IMR-90 (cell line): ENCODE measurements at regions not wholly inside any gene's neighbourhood (a gene's known extent, or its start where the extent isn't known, plus 50 kb on each side); places are given as distances from the start of the nearest gene placed in this dataset.

Experiments
- ATAC-seq: fragments of 200-7000 bp; cut with Tn5 transposase; 2 replicates; pipeline ENCODE4 v1.9.1; 2020; ENCODE audit warnings: low read depth, mild to moderate bottlenecking, moderate library complexity
- BruUV-seq: library from RNA; stranded (reverse); fragments of 400-500 nt; replicated peaks from 2 replicates; lab custom pipeline; 2021; lab: Mats Ljungman, UMichigan
- CTCF ChIA-PET: fragments of 300-600 bp; formaldehyde crosslinking; extraction: SDS; loops from one replicate; lab custom pipeline; 2021; ENCODE audit warnings: antibody characterized with exemption; lab: Yijun Ruan, JAX
- POLR2A ChIA-PET: fragments of 300-600 bp; sonication (Branson Sonifier 250); formaldehyde crosslinking; loops from one replicate; lab custom pipeline; 2022; ENCODE audit warnings: antibody characterized with exemption; ENCODE audit not compliant: unreplicated experiment; lab: Charles Lee
- DNase-seq: peaks from one replicate; pipeline ENCODE4 v3.0.0; 2013
- H2AFZ ChIP-seq: replicated peaks from 2 replicates; pipeline ENCODE3; 2013; ENCODE audit warnings: low read length, mild to moderate bottlenecking; ENCODE audit not compliant: poor library complexity
- H2AK5ac ChIP-seq: 2 replicates; pipeline ENCODE4 v1.6.1; 2013; ENCODE audit warnings: low read depth, low read length, inconsistent platforms
- H2AK9ac ChIP-seq: replicated peaks from 2 replicates; pipeline ENCODE3; 2013; ENCODE audit warnings: mild to moderate bottlenecking, low read depth, low read length, moderate library complexity; ENCODE audit not compliant: poor library complexity
- H2BK120ac ChIP-seq: 2 replicates; pipeline ENCODE4 v1.6.1; 2013; ENCODE audit warnings: low read depth, low read length, inconsistent platforms
- H2BK15ac ChIP-seq: 3 replicates; pipeline ENCODE4 v1.6.1; 2013; ENCODE audit warnings: low read depth, low read length, inconsistent platforms
- H2BK20ac ChIP-seq: 2 replicates; pipeline ENCODE4 v1.6.1; 2013; ENCODE audit warnings: low read depth, mild to moderate bottlenecking, inconsistent platforms, low read length, moderate library complexity
- H2BK5ac ChIP-seq: 2 replicates; pipeline ENCODE4 v1.6.1; 2013; ENCODE audit warnings: mild to moderate bottlenecking, low read depth, low read length, inconsistent platforms; ENCODE audit not compliant: poor library complexity, severe bottlenecking
- H3K14ac ChIP-seq: replicated peaks from 2 replicates; pipeline ENCODE4 v1.6.1; 2013; ENCODE audit warnings: low read depth, low read length, inconsistent platforms
- H3K18ac ChIP-seq: 2 replicates; pipeline ENCODE4 v1.6.1; 2013; ENCODE audit warnings: low read depth, low read length, control low read depth
- H3K23ac ChIP-seq: 2 replicates; pipeline ENCODE4 v1.6.1; 2013; ENCODE audit warnings: low read depth, low read length, inconsistent platforms
- H3K27ac ChIP-seq: 2 replicates; pipeline ENCODE4 v1.5.1; 2013; ENCODE audit warnings: mild to moderate bottlenecking, control low read depth, low read length; ENCODE audit not compliant: insufficient read depth
- H3K27me3 ChIP-seq: 2 replicates; pipeline ENCODE4 v1.6.1; 2013; ENCODE audit warnings: low read length; ENCODE audit not compliant: control insufficient read depth, insufficient read depth
- H3K36me3 ChIP-seq: 2 replicates; pipeline ENCODE4 v1.6.1; 2013; ENCODE audit warnings: low read length, mixed read lengths; ENCODE audit not compliant: control insufficient read depth, insufficient read depth
- H3K4ac ChIP-seq: 2 replicates; pipeline ENCODE4 v1.6.1; 2013; ENCODE audit warnings: low read depth, low read length, inconsistent platforms
- H3K4me1 ChIP-seq: 2 replicates; pipeline ENCODE4 v1.6.1; 2013; ENCODE audit warnings: low read length, mixed read lengths; ENCODE audit not compliant: control insufficient read depth, insufficient read depth
- H3K4me2 ChIP-seq: 2 replicates; pipeline ENCODE4 v1.6.1; 2013; ENCODE audit warnings: low read depth, mild to moderate bottlenecking, control low read depth, low read length, moderate library complexity
- H3K4me3 ChIP-seq: 2 replicates; pipeline ENCODE4 v1.5.1; 2013; ENCODE audit warnings: low read depth, mild to moderate bottlenecking, control low read depth, low read length, moderate library complexity; ENCODE audit not compliant: insufficient read depth
- H3K56ac ChIP-seq: 2 replicates; pipeline ENCODE4 v1.6.1; 2013; ENCODE audit warnings: low read length, inconsistent platforms; ENCODE audit not compliant: insufficient read depth; ENCODE audit errors: extremely low read depth
- H3K79me1 ChIP-seq, 2 experiments: 2 replicates each; pipeline ENCODE4 v1.6.1; 2013; ENCODE audit warnings: low read length in 2 of 2, inconsistent platforms in 1 of 2, low read depth in 1 of 2
- H3K9ac ChIP-seq: 2 replicates; pipeline ENCODE4 v1.6.1; 2013; ENCODE audit warnings: low read depth, low read length, control low read depth
- H3K9me1 ChIP-seq: 2 replicates; pipeline ENCODE4 v1.6.1; 2013; ENCODE audit warnings: low read length, inconsistent platforms; ENCODE audit not compliant: insufficient read depth
- H3K9me3 ChIP-seq: 2 replicates; pipeline ENCODE4 v1.6.1; 2013; ENCODE audit warnings: low read length; ENCODE audit not compliant: control insufficient read depth, insufficient read depth
- H4K20me1 ChIP-seq: 2 replicates; pipeline ENCODE4 v1.6.1; 2013; ENCODE audit warnings: low read length, inconsistent platforms; ENCODE audit not compliant: insufficient read depth
- H4K5ac ChIP-seq: 2 replicates; pipeline ENCODE4 v1.6.1; 2013; ENCODE audit warnings: mild to moderate bottlenecking, low read depth, low read length, control low read depth
- H4K8ac ChIP-seq, 2 experiments: 2 replicates each; pipeline ENCODE4 v1.6.1; 2013; ENCODE audit warnings: low read depth in 2 of 2, low read length in 2 of 2, control low read depth in 1 of 2, inconsistent platforms in 1 of 2
- H4K91ac ChIP-seq: 2 replicates; pipeline ENCODE4 v1.6.1; 2013; ENCODE audit warnings: low read depth, low read length, inconsistent platforms; ENCODE audit not compliant: insufficient read depth
- BHLHE40 ChIP-seq: fragments of 150-350 bp; IDR thresholded peaks from 2 replicates; pipeline ENCODE4 v1.6.1; 2016; ENCODE audit warnings: mild to moderate bottlenecking, low read depth, low read length
- CEBPB ChIP-seq: IDR thresholded peaks from 2 replicates; pipeline ENCODE4 v1.6.1; 2012; ENCODE audit warnings: low read depth, low read length, improper control_type of control experiment
- CHD1 ChIP-seq: IDR thresholded peaks from 2 replicates; pipeline ENCODE4 v1.6.1; 2012; ENCODE audit warnings: low read depth, low read length, improper control_type of control experiment
- FOS ChIP-seq: fragments of 150-350 bp; IDR thresholded peaks from 2 replicates; pipeline ENCODE4 v1.6.1; 2016; ENCODE audit warnings: low read depth, low read length
- MAFK ChIP-seq: IDR thresholded peaks from 2 replicates; pipeline ENCODE4 v1.6.1; 2012; ENCODE audit warnings: low read depth, low read length, improper control_type of control experiment
- MAZ ChIP-seq: IDR thresholded peaks from 2 replicates; pipeline ENCODE4 v1.6.1; 2012; ENCODE audit warnings: low read depth, mild to moderate bottlenecking, low read length, improper control_type of control experiment, moderate library complexity, borderline replicate concordance
- MXI1 ChIP-seq: IDR thresholded peaks from 2 replicates; pipeline ENCODE4 v1.6.1; 2012; ENCODE audit warnings: low read depth, mild to moderate bottlenecking, low read length, moderate library complexity, borderline replicate concordance
- NFE2L2 ChIP-seq: fragments of 150-350 bp; IDR thresholded peaks from 2 replicates; pipeline ENCODE4 v1.6.1; 2016; ENCODE audit warnings: low read depth, mild to moderate bottlenecking, low read length
- POLR2A ChIP-seq: IDR thresholded peaks from 2 replicates; pipeline ENCODE4 v1.6.1; 2012; ENCODE audit warnings: mild to moderate bottlenecking, low read depth, low read length
- RAD21 ChIP-seq: IDR thresholded peaks from 2 replicates; pipeline ENCODE4 v1.6.1; 2012; ENCODE audit warnings: low read length, improper control_type of control experiment
- RCOR1 ChIP-seq: IDR thresholded peaks from 2 replicates; pipeline ENCODE4 v1.6.1; 2012; ENCODE audit warnings: mild to moderate bottlenecking, low read length, improper control_type of control experiment; ENCODE audit not compliant: insufficient replicate concordance
- RFX5 ChIP-seq: IDR thresholded peaks from 2 replicates; pipeline ENCODE4 v1.8.0; 2012; ENCODE audit warnings: low read depth, mild to moderate bottlenecking, low read length, moderate library complexity
- SMC3 ChIP-seq: fragments of 150-350 bp; IDR thresholded peaks from 2 replicates; pipeline ENCODE4 v1.6.1; 2016; ENCODE audit warnings: low read depth, mild to moderate bottlenecking, antibody characterized with exemption, low read length, moderate library complexity
- WGBS, 2 experiments: methylation state at CpG; one replicate each; pipeline versions ENCODE4 v1.1.5 to v1.1.7; 2013; ENCODE audit warnings: missing lambda C conversion rate in 2 of 2; ENCODE audit not compliant: insufficient read length in 1 of 2; ENCODE audit errors: extremely low coverage in 2 of 2; 5-methylcytosine and 5-hydroxymethylcytosine counted together
- dilution Hi-C: fragments of 300-500 bp; cut with HindIII; formaldehyde crosslinking; loops from one replicate; pipeline ENCODE4 v1.14.3; 2018; ENCODE audit warnings: low sequenced_read_pairs; ENCODE audit not compliant: unreplicated experiment
- in situ Hi-C: fragments of 300-500 bp; cut with MboI; formaldehyde crosslinking; loops from 3 replicates; pipeline ENCODE4 v1.14.3; 2019; ENCODE audit warnings: low sequenced_read_pairs, inconsistent platforms, mixed read lengths
- intact Hi-C: fragments of 100-400 bp; cut with micrococcal nuclease; formaldehyde crosslinking; loops from 2 replicates; pipeline ENCODE4 v1.10.0; 2022
- TF ChIP-seq, protein P1 (sequence below): fragments of 150-350 bp; IDR thresholded peaks from 2 replicates; pipeline ENCODE4 v1.6.1; 2017; ENCODE audit warnings: mild to moderate bottlenecking, antibody characterized with exemption, low read length, low read depth
- TF ChIP-seq, protein P2 (sequence below): conservative IDR thresholded peaks from 2 replicates; pipeline ENCODE4 v1.5.1; 2012; ENCODE audit warnings: mild to moderate bottlenecking, low read depth, low read length, improper control_type of control experiment
- TF ChIP-seq, protein P3 (sequence below): fragments of 150-350 bp; IDR thresholded peaks from 2 replicates; pipeline ENCODE4 v1.6.1; 2016; ENCODE audit warnings: low read depth, mild to moderate bottlenecking, low read length, moderate library complexity, borderline replicate concordance

DNA sequence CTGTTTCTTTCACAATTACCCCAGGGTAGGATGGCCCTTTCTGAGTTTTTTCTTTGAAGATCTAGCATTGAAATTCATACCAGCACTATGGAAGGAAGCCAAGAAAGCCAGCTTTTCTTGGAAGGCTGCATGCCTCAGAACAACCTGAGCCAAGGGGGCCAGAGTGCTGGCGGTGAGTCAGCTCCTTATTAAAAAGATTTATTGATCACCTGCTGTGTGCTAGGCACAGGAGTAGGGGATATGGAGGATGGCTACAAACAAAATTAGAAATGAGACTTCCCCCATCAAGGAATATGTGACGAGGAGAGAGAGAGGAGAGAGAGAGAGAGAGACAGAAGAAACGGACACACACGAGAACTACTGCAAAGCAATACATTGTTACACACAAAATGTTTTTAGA lies 184.6 kb upstream of the PUM3 start:
- H3K4me2 ChIP-seq = no peak overlapping the region
- no peaks in the 10 kb centered on the region for H4K20me1 ChIP-seq
- H2AK9ac ChIP-seq = no peak overlapping the region
- H3K27me3 ChIP-seq = no peaks in the 10 kb centered on the region
- no peak overlapping the region for H2BK5ac ChIP-seq
- H2BK20ac ChIP-seq = no peak overlapping the region
- H3K36me3 ChIP-seq = no peaks in the 10 kb centered on the region
- dilution Hi-C loops (no loop called here), intact Hi-C loops (no loop called here), in situ Hi-C loops (no loop called here)
- no peaks in the 10 kb centered on the region for H3K9me1 ChIP-seq
- H3K18ac ChIP-seq = no peak overlapping the region
- H3K14ac ChIP-seq = no peak overlapping the region
- no peaks in the 10 kb centered on the region for H3K4me1 ChIP-seq
- H3K4ac ChIP-seq = no peak overlapping the region
- no peaks in the 10 kb centered on the region for H3K9me3 ChIP-seq
- no peak overlapping the region for H4K8ac ChIP-seq
- no peak overlapping the region for H2BK15ac ChIP-seq
- no peak overlapping the region for H4K91ac ChIP-seq
- ChIA-PET CTCF (interaction anchor here (1.3 kb wide), 1 partner anchor 22 kb away, joined by 4 read pairs; no protein-coding TSS in a partner anchor), POLR2A (no interaction called here)
- DNase-seq (no peak), ATAC-seq (no peak)
- H4K5ac ChIP-seq = no peak overlapping the region
- WGBS, 2 experiments = no CpG with 5 or more reads among the region's 4 CpGs
- no peak overlapping the region for H2BK120ac ChIP-seq
- H3K27ac ChIP-seq = no peak overlapping the region
- H3K9ac ChIP-seq = no peak overlapping the region
- no peak overlapping the region for H2AFZ ChIP-seq
- TF ChIP-seq BHLHE40 = no peak
- no peak for TF ChIP-seq FOS
- TF ChIP-seq, protein P1, sequence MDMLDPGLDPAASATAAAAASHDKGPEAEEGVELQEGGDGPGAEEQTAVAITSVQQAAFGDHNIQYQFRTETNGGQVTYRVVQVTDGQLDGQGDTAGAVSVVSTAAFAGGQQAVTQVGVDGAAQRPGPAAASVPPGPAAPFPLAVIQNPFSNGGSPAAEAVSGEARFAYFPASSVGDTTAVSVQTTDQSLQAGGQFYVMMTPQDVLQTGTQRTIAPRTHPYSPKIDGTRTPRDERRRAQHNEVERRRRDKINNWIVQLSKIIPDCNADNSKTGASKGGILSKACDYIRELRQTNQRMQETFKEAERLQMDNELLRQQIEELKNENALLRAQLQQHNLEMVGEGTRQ = no peak
- TF ChIP-seq MAZ = no peak
- TF ChIP-seq NFE2L2 = no peak
- TF ChIP-seq, protein P2, sequence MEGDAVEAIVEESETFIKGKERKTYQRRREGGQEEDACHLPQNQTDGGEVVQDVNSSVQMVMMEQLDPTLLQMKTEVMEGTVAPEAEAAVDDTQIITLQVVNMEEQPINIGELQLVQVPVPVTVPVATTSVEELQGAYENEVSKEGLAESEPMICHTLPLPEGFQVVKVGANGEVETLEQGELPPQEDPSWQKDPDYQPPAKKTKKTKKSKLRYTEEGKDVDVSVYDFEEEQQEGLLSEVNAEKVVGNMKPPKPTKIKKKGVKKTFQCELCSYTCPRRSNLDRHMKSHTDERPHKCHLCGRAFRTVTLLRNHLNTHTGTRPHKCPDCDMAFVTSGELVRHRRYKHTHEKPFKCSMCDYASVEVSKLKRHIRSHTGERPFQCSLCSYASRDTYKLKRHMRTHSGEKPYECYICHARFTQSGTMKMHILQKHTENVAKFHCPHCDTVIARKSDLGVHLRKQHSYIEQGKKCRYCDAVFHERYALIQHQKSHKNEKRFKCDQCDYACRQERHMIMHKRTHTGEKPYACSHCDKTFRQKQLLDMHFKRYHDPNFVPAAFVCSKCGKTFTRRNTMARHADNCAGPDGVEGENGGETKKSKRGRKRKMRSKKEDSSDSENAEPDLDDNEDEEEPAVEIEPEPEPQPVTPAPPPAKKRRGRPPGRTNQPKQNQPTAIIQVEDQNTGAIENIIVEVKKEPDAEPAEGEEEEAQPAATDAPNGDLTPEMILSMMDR = no peak
- TF ChIP-seq MAFK = no peak
- no peak for TF ChIP-seq SMC3
- TF ChIP-seq RCOR1 = no peak
- TF ChIP-seq RAD21 = no peak
- no peak for TF ChIP-seq RFX5
- TF ChIP-seq CHD1 = no peak
- no peak for TF ChIP-seq CEBPB
- TF ChIP-seq, protein P3, sequence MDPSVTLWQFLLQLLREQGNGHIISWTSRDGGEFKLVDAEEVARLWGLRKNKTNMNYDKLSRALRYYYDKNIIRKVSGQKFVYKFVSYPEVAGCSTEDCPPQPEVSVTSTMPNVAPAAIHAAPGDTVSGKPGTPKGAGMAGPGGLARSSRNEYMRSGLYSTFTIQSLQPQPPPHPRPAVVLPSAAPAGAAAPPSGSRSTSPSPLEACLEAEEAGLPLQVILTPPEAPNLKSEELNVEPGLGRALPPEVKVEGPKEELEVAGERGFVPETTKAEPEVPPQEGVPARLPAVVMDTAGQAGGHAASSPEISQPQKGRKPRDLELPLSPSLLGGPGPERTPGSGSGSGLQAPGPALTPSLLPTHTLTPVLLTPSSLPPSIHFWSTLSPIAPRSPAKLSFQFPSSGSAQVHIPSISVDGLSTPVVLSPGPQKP = no peak
- no peak for TF ChIP-seq MXI1
- TF ChIP-seq POLR2A = no peak
- H3K23ac ChIP-seq = no peak overlapping the region
- no peaks in the 10 kb centered on the region for H3K79me1 ChIP-seq
- no peak overlapping the region for H2AK5ac ChIP-seq
- H3K56ac ChIP-seq = no peak overlapping the region
- H3K4me3 ChIP-seq = no peak overlapping the region
- no TSS peak for BruUV-seq
